Osteoblast (primary cell): ENCODE measurements at regions not wholly inside any gene's neighbourhood (a gene's known extent, or its start where the extent isn't known, plus 50 kb on each side); places are given as distances from the start of the nearest gene placed in this dataset.

ENCODE experiments used
- DNase-seq: peaks from one replicate; pipeline ENCODE4 v3.0.0; 2011; ENCODE audit warnings: low spot score, mixed read lengths; ENCODE audit not compliant: insufficient read length; ENCODE audit errors: missing footprints
- H2AFZ ChIP-seq: 2 replicates; pipeline ENCODE4 v1.6.0; 2011; ENCODE audit warnings: mild to moderate bottlenecking, low read length
- H3K27ac ChIP-seq: 2 replicates; pipeline ENCODE4 v1.5.1; 2011; ENCODE audit warnings: mild to moderate bottlenecking, low read depth, low read length, moderate library complexity
- H3K27me3 ChIP-seq: 2 replicates; pipeline ENCODE4 v1.6.0; 2012; ENCODE audit warnings: mild to moderate bottlenecking, control low read depth, inconsistent platforms, low read length, moderate library complexity; ENCODE audit not compliant: insufficient read depth
- H3K36me3 ChIP-seq: 2 replicates; pipeline ENCODE4 v1.5.1; 2011; ENCODE audit warnings: mild to moderate bottlenecking, low read length, control low read depth, moderate library complexity; ENCODE audit not compliant: insufficient read depth
- H3K4me1 ChIP-seq: 2 replicates; pipeline ENCODE4 v1.5.1; 2011; ENCODE audit warnings: mild to moderate bottlenecking, low read length, control low read depth, moderate library complexity; ENCODE audit not compliant: insufficient read depth
- H3K4me2 ChIP-seq: 2 replicates; pipeline ENCODE4 v1.6.0; 2011; ENCODE audit warnings: mild to moderate bottlenecking, low read length; ENCODE audit not compliant: insufficient read depth
- H3K4me3 ChIP-seq: fragments of 200-600 bp; sonication (generic); 3 replicates; pipeline ENCODE4 v1.5.1; 2012; ENCODE audit warnings: mild to moderate bottlenecking, low read length, inconsistent platforms; ENCODE audit not compliant: insufficient read depth
- H3K79me2 ChIP-seq: 2 replicates; pipeline ENCODE4 v1.6.0; 2012; ENCODE audit warnings: mild to moderate bottlenecking, low read length, control low read depth, inconsistent platforms; ENCODE audit not compliant: insufficient read depth
- H3K9me3 ChIP-seq: 2 replicates; pipeline ENCODE4 v1.5.1; 2011; ENCODE audit warnings: low read depth, low read length, control low read depth
- H4K20me1 ChIP-seq: 2 replicates; pipeline ENCODE4 v1.6.0; 2012; ENCODE audit warnings: mild to moderate bottlenecking, low read length, control low read depth; ENCODE audit not compliant: insufficient read depth
- TF ChIP-seq, protein P1 (sequence below): IDR thresholded peaks from 2 replicates; pipeline ENCODE4 v1.5.1; 2011; ENCODE audit warnings: mild to moderate bottlenecking, low read depth, low read length, moderate library complexity; ENCODE audit errors: extremely low read depth

DNA sequence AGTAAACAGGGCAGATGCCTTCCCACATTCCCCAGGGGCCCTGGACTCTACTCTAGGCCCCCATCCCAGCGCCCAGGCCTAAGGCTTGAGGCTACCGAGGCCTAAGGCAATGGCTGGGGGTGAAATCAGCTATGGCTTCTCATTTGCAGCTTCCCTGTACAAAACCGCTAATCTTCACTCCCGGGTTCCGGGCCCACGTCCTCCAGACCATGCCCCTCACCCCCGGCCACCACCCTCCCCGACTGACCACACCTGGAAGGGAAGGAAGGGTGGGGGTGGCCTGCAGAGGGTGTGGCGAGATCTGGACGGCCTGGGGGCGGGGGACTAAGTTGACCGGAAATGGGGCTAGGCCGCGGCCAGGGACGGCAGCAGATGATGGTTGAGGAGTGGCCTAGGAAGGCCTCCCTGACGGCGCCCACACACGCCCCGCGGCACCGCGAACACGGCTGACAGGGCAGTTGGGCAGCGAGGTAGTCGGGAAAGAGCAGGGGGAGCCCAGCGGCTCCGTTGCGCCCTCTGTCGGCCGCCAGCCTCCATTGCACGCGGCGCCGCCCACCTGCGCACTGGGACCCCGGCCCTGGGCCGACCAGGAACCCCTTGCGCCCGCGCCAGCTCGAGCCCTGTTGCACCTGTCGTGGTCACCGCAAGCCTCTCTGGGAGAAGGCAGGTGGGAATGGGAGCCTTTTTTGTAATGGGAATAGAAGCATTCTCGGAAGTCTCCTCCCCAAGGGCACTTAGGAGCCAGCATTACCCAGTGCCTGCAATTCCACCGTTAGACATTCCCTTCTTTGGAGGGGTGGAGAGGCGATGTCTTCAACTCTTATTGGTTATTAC is 95.9 kb upstream of the CALM2 start:
- H3K27ac ChIP-seq, result peak overlapping the region; percentile 56
- no peaks in the 10 kb centered on the region for H3K79me2 ChIP-seq
- H3K36me3 ChIP-seq, result no peaks in the 10 kb centered on the region
- TF ChIP-seq, protein P1, sequence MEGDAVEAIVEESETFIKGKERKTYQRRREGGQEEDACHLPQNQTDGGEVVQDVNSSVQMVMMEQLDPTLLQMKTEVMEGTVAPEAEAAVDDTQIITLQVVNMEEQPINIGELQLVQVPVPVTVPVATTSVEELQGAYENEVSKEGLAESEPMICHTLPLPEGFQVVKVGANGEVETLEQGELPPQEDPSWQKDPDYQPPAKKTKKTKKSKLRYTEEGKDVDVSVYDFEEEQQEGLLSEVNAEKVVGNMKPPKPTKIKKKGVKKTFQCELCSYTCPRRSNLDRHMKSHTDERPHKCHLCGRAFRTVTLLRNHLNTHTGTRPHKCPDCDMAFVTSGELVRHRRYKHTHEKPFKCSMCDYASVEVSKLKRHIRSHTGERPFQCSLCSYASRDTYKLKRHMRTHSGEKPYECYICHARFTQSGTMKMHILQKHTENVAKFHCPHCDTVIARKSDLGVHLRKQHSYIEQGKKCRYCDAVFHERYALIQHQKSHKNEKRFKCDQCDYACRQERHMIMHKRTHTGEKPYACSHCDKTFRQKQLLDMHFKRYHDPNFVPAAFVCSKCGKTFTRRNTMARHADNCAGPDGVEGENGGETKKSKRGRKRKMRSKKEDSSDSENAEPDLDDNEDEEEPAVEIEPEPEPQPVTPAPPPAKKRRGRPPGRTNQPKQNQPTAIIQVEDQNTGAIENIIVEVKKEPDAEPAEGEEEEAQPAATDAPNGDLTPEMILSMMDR, result peak; percentile 81
- H2AFZ ChIP-seq, result peak overlapping the region; percentile 85
- peak overlapping the region; percentile 88 for H3K4me2 ChIP-seq
- no peaks in the 10 kb centered on the region for H3K9me3 ChIP-seq
- DNase-seq, result peak; percentile 94
- H3K4me3 ChIP-seq, result peak overlapping the region; percentile 65
- no peaks in the 10 kb centered on the region for H4K20me1 ChIP-seq
- H3K4me1 ChIP-seq, result peaks cover 28% of the 10 kb centered on the region
- no peaks in the 10 kb centered on the region for H3K27me3 ChIP-seq

DNA sequence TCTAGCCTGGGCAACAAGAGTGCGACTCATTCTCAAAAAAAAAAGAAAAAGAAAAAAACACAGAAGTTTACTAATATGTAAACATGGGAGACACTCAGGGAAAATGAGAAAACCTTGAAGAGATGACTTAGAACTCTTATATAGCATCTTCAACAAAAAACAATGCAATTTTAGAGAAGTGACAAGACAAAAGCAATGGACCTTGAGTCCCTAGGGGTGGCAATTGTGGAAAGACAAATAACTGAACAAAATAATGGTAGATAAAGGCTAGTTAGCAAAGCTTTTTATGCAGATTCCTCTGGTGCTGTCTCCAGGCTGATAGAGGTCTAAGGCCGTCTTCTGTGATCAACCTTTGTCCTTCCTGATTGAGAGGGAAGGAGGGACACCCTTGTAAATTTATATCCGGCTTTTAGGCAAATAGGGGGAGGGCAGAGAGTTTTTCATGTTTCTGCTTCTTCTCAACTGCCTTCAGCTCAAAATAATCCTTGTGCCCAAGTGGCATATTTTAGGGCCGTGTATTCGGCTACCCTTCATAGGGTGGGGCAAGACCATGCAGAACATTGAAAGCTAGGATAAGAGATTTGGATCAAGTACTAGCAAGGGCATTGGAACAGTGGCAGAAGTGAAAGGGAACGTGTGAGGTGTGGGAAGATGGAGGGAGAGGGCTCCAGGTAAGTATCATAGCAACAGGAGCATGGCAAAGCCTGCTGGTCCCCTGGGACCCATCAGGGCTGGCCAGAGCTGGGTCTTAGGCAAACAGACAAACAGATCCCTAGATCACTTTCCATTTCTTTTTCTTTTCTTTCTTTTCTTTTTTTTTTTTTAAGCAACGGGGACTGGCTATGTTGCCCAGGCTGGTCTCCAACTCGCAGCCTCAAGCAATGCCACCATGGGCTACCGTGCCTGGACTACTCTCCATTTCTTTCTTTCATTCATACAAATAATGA is 95.0 kb upstream of the CALM2 start:
- peak overlapping the region; percentile 85 for H2AFZ ChIP-seq
- H3K36me3 ChIP-seq, result no peaks in the 10 kb centered on the region
- H3K4me2 ChIP-seq, result no peak overlapping the region

GRCh38 chr2:47270421-47270820 is 94.1 kb upstream of the CALM2 start:
- TF ChIP-seq, protein P1, result no peak
- H3K4me3 ChIP-seq, result no peak overlapping the region
- DNase-seq, result no peak
- H3K79me2 ChIP-seq, result no peaks in the 10 kb centered on the region
- no peaks in the 10 kb centered on the region for H3K9me3 ChIP-seq
- no peaks in the 10 kb centered on the region for H3K27me3 ChIP-seq
- no peaks in the 10 kb centered on the region for H4K20me1 ChIP-seq
- H3K36me3 ChIP-seq, result no peaks in the 10 kb centered on the region
- H3K27ac ChIP-seq, result peak overlapping the region; percentile 94
- no peak overlapping the region for H2AFZ ChIP-seq
- H3K4me1 ChIP-seq, result peaks cover 28% of the 10 kb centered on the region
- H3K4me2 ChIP-seq, result no peak overlapping the region

More for the DNA sequence above, 95.0 kb upstream of the CALM2 start:
- H3K27me3 ChIP-seq, result no peaks in the 10 kb centered on the region
- DNase-seq, result no peak
- peaks cover 28% of the 10 kb centered on the region for H3K4me1 ChIP-seq
- H3K27ac ChIP-seq, result no peak overlapping the region
- TF ChIP-seq, protein P1, result no peak
- no peak overlapping the region for H3K4me3 ChIP-seq
- no peaks in the 10 kb centered on the region for H3K9me3 ChIP-seq
- H4K20me1 ChIP-seq, result no peaks in the 10 kb centered on the region
- H3K79me2 ChIP-seq, result no peaks in the 10 kb centered on the region
